ENCODE measurements at regions not wholly inside any gene's neighbourhood (a gene's known extent, or its start where the extent isn't known, plus 50 kb on each side); places are given as distances from the start of the nearest gene placed in this dataset.
"Not testable (repeated sequence)": the region's sequence is repeated elsewhere in the genome, so short reads cannot be mapped to it uniquely, and the experiment has no call there.

- intact Hi-C loops (cut with DNase I; ENCODE audit: low total_unique reads) (no loop called here), in situ Hi-C loops (cut with MboI; ENCODE audit: low sequenced_read_pairs in 4 of 4) (loop anchor here in 2 of 4 donors (5.0 to 25.0 kb wide), 3 partner anchors 100 to 355 kb away; no protein-coding TSS in a partner anchor)
- H3K9me3 ChIP-seq, result no peaks in the 10 kb centered on the region
- ATAC-seq (no peak), DNase-seq (no peak)
- no peaks in the 10 kb centered on the region for H3K27me3 ChIP-seq
- peaks cover 0 to 6% of the 10 kb centered on the region in 2 donors for H3K4me1 ChIP-seq
- TF ChIP-seq POLR2A (IDR thresholded peaks at IDR 0.05), result no peak
- TF ChIP-seq, protein P1, sequence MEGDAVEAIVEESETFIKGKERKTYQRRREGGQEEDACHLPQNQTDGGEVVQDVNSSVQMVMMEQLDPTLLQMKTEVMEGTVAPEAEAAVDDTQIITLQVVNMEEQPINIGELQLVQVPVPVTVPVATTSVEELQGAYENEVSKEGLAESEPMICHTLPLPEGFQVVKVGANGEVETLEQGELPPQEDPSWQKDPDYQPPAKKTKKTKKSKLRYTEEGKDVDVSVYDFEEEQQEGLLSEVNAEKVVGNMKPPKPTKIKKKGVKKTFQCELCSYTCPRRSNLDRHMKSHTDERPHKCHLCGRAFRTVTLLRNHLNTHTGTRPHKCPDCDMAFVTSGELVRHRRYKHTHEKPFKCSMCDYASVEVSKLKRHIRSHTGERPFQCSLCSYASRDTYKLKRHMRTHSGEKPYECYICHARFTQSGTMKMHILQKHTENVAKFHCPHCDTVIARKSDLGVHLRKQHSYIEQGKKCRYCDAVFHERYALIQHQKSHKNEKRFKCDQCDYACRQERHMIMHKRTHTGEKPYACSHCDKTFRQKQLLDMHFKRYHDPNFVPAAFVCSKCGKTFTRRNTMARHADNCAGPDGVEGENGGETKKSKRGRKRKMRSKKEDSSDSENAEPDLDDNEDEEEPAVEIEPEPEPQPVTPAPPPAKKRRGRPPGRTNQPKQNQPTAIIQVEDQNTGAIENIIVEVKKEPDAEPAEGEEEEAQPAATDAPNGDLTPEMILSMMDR (IDR thresholded peaks at IDR 0.05 in 4 of 5, conservative IDR thresholded peaks at IDR 0.05 in 1 of 5), result no peak
- no peaks in the 10 kb centered on the region for H3K36me3 ChIP-seq
- H3K27ac ChIP-seq, result no peak overlapping the region
- H3K4me3 ChIP-seq, result no peak overlapping the region
Observed at GRCh38 chr18:6537475-6537874, 122.8 kb upstream of the L3MBTL4 start.

GRCh38 chr18:6541131-6541679 is 126.5 kb upstream of the L3MBTL4 start:
- not testable (repeated sequence) for H3K36me3 ChIP-seq, H3K4me3 ChIP-seq, H3K4me1 ChIP-seq, DNase-seq, H3K27me3 ChIP-seq, H3K9me3 ChIP-seq, H3K27ac ChIP-seq, ATAC-seq
- intact Hi-C loops (cut with DNase I; ENCODE audit: low total_unique reads) (loop anchor here (10.0 kb wide), 1 partner anchor 244 kb away; no protein-coding TSS in a partner anchor), in situ Hi-C loops (cut with MboI; ENCODE audit: low sequenced_read_pairs in 4 of 4) (loop anchor here in 2 of 4 donors (10.0 to 25.0 kb wide), 2 partner anchors 96 to 354 kb away; no protein-coding TSS in a partner anchor)

- TF ChIP-seq, protein P1 (IDR thresholded peaks at IDR 0.05 in 4 of 5, conservative IDR thresholded peaks at IDR 0.05 in 1 of 5), result no peak
- TF ChIP-seq POLR2A (IDR thresholded peaks at IDR 0.05), result no peak
- in situ Hi-C loops (cut with MboI; ENCODE audit: low sequenced_read_pairs in 4 of 4), result loop anchor here in 2 of 4 donors (10.0 to 25.0 kb wide), 2 partner anchors 95 to 353 kb away; no protein-coding TSS in a partner anchor
- no peak for ATAC-seq
Observed at GRCh38 chr18:6542296-6542695, 127.6 kb upstream of the L3MBTL4 start.

DNA sequence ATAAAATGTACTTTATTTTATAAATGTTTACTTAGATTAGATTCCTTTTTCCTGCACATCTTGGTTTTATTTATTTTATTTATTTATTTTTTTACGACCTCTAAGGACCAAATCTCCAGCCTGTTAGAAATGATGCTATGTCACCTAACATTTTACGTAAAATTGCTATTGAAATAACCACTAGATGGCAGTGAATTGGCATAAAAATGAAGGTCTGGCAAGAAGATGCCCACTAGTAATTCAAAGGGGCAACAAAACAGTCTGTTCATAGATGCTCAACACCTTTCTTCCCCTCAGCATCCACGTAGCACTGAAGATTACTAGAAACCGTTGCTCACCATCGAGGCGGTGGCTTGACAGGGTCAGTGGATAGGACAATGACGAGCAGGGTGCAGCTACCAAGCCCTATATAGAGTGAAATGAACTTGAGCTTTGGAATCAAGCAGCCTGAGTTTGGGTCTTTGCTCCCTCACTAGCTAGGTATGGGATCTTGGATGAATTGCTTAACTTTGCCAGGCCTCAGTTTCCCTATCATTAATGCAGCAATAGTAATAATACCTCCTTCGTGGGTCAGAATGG is 128.7 kb upstream of the L3MBTL4 start:
- peak in 1 of 2 donors; percentile 39 for ATAC-seq

More at GRCh38 chr18:6542296-6542695, 127.6 kb upstream of the L3MBTL4 start:
- H3K4me3 ChIP-seq, result no peak overlapping the region
- DNase-seq, result no peak
- H3K27ac ChIP-seq, result no peak overlapping the region
- H3K9me3 ChIP-seq, result no peaks in the 10 kb centered on the region
- intact Hi-C loops (cut with DNase I; ENCODE audit: low total_unique reads), result loop anchor here (10.0 kb wide), 1 partner anchor 243 kb away; no protein-coding TSS in a partner anchor
- no peaks in the 10 kb centered on the region for H3K27me3 ChIP-seq
- peaks cover 0 to 6% of the 10 kb centered on the region in 2 donors for H3K4me1 ChIP-seq
- no peaks in the 10 kb centered on the region for H3K36me3 ChIP-seq

More for the DNA sequence above, 128.7 kb upstream of the L3MBTL4 start:
- Histone ChIP-seq H3K4me1 (no peaks in the 10 kb centered on the region), H3K27ac (no peak overlapping the region), H3K4me3 (no peak overlapping the region), H3K27me3 (no peaks in the 10 kb centered on the region), H3K36me3 (no peaks in the 10 kb centered on the region), H3K9me3 (no peaks in the 10 kb centered on the region)
- intact Hi-C loops (cut with DNase I; ENCODE audit: low total_unique reads), result loop anchor here (1.0 to 10.0 kb wide), 2 partner anchors 241 to 343 kb away; no protein-coding TSS in a partner anchor
- in situ Hi-C loops (cut with MboI; ENCODE audit: low sequenced_read_pairs in 4 of 4), result loop anchor here in 2 of 4 donors (10.0 to 25.0 kb wide), 2 partner anchors 94 to 351 kb away; no protein-coding TSS in a partner anchor
- DNase-seq, result no peak
- TF ChIP-seq POLR2A (IDR thresholded peaks at IDR 0.05), result no peak
- TF ChIP-seq, protein P1 (IDR thresholded peaks at IDR 0.05 in 4 of 5, conservative IDR thresholded peaks at IDR 0.05 in 1 of 5), result peak; percentile 16 to 65 (median 44)

All from gastrocnemius medialis (tissue), 4 donors.